GM13977 (cell line): ENCODE measurements at regions not wholly inside any gene's neighbourhood (a gene's known extent, or its start where the extent isn't known, plus 50 kb on each side); places are given as distances from the start of the nearest gene placed in this dataset.

Experiments
- DNase-seq: peaks from one replicate; pipeline ENCODE4 v3.0.0; 2012; ENCODE audit warnings: low spot score
- in situ Hi-C: fragments of 300-500 bp; cut with MboI; formaldehyde crosslinking; loops from one replicate; pipeline ENCODE4 v1.12.0; 2022; ENCODE audit warnings: low sequenced_read_pairs, low pct_unique_long_range_greater_than_20kb, mixed read lengths, inconsistent platforms; ENCODE audit not compliant: unreplicated experiment
- TF ChIP-seq, protein P1 (sequence below): IDR thresholded peaks from 2 replicates; pipeline ENCODE4 v1.5.1; 2012; ENCODE audit warnings: mild to moderate bottlenecking, control low read depth; ENCODE audit not compliant: insufficient read depth; ENCODE audit errors: extremely low read depth, missing control alignments

DNA sequence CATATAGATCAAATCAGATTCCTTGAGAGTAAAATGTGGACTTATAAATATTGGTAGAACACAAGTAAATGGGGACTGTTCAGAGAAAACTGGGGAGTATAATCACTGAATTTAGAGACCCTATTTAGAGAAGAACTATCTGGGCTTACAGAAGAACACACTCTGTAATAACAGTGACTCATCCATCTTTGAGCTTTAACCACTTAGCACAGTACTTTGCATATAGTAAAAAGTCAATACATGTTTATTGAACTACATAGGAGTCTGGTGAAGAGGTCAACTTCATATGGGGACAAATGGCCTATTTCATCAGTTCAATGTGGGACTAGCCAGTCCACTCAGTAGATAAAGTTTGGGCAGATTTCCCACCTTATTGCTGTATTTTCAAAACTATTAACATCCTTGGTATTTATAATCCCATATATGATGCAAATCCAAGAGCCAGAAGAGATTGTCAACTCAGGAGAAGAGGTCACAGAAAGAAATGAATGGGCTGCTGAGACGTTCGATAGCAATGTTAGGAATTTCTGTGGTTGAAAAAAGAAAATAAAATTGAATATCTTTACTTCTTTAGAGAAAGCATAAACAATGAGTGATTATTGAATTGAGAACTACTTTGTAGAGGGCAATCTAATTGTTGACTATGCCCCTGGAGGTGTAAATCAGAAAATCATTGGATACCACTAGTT, 119.3 kb upstream of the CACNA2D1 start:
- no peak for DNase-seq
- in situ Hi-C loops: loop anchor here (25.0 kb wide), 1 partner anchor 501 kb away; no protein-coding TSS in a partner anchor
- TF ChIP-seq, protein P1, sequence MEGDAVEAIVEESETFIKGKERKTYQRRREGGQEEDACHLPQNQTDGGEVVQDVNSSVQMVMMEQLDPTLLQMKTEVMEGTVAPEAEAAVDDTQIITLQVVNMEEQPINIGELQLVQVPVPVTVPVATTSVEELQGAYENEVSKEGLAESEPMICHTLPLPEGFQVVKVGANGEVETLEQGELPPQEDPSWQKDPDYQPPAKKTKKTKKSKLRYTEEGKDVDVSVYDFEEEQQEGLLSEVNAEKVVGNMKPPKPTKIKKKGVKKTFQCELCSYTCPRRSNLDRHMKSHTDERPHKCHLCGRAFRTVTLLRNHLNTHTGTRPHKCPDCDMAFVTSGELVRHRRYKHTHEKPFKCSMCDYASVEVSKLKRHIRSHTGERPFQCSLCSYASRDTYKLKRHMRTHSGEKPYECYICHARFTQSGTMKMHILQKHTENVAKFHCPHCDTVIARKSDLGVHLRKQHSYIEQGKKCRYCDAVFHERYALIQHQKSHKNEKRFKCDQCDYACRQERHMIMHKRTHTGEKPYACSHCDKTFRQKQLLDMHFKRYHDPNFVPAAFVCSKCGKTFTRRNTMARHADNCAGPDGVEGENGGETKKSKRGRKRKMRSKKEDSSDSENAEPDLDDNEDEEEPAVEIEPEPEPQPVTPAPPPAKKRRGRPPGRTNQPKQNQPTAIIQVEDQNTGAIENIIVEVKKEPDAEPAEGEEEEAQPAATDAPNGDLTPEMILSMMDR: no peak

DNA sequence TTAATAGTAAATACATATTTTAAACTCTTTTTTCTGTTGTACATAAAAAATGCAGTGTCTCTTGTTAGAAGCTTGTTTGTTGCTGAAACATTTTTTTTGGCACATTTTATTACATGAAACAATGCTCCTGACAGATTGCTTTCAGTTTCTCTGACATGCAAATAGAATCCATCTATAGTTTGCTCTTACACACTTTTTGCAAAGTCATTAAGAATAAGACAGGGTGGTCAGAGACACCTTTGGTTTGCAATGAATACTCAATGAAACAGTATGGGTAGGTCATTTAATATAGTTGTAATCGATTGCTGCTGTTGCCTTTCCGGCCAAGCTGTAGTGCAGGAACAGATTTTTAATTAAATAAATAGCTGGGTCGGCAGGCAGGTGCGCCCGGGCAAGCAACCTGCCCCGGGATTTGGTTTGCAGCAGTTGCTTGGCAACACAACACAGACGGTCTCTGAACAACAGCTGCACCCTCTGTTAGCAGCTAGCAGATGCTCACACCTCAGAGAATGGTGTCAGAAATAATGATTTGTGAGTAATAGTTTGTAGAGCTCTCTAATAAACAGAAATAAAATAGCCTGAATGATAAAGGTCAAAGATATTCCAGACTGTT, 115.7 kb upstream of the CACNA2D1 start:
- DNase-seq: no peak
- TF ChIP-seq, protein P1: no peak
- in situ Hi-C loops: loop anchor here (25.0 kb wide), 1 partner anchor 497 kb away; no protein-coding TSS in a partner anchor

DNA sequence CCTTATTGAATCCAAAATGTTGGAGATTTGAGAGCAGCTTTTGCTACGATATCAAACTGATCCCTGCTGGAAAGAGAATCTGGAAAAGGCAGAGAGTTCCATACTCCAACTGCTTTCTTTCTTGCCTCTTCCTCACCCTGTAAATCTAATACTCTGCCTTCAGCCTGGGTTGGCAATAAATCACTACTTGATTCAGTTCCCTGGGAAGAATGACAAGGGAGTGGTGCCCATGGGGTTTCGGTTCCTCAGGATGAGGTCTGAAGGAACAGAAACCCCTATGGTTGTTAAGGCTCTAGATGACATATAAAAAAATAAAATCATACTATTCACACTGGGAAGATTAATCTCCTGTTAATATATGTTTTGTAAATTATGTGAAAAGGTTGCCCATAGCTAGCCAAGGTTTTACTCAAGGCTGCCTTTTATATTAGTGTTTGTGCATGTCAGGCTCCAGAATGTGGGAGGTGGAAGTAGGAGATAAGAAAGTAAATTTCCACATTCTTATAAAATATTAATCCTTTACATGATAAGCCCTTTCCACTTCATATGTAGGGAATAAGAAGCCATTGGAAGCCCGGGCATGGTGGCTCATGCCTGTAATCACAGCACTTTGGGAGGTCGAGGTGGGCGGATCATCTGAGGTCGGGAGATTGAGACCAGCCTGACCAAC, 106.2 kb upstream of the CACNA2D1 start:
- TF ChIP-seq, protein P1: no peak
- no peak for DNase-seq
- in situ Hi-C loops: loop anchor here (25.0 kb wide), 1 partner anchor 487 kb away; no protein-coding TSS in a partner anchor

DNA sequence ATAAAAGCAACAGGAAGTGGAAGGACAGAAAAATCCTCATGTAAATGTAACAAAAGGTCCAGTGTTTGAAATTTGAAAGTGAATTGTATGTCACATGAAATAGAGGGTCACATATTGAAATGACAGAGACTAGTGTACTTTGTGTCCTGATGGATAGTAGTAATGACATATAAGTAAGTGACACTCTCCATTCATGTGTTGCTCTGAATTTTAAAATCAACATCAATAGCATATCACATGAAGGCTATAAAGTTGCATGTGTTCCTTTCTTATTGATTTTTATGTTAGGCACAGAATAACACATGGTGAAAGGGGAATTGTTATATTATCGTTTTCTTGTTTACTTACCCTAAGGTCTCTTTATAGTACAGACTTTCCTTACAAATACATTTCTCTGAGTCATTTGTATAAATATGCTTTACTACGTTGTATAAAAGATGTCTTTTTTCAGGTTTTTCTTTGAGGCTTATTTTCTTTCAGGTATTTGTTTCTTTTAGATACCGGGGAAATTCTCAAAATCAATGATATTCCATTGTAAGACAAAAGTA, 104.6 kb upstream of the CACNA2D1 start:
- in situ Hi-C loops: no loop called here
- TF ChIP-seq, protein P1: no peak
- DNase-seq: no peak

DNA sequence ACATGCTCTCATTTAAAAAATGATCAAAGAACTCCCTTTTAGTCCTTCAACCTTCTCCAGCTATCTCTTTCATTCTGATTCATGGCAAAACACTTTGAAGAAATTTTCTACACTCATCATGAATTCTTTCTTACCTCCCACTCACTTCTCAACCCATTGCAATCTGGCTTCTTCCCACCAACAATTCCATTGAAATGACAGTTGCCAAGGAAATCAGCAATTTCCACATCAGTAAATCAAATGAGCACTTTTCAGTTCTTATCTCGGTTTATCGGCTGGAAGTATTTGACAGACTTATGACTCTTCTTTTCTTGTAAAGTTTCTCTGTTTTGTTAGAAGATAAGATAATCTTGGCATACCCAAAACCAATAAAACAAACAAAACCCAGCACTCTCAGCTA, 99.1 kb upstream of the CACNA2D1 start:
- DNase-seq: no peak
- TF ChIP-seq, protein P1: no peak
- in situ Hi-C loops: no loop called here

DNA sequence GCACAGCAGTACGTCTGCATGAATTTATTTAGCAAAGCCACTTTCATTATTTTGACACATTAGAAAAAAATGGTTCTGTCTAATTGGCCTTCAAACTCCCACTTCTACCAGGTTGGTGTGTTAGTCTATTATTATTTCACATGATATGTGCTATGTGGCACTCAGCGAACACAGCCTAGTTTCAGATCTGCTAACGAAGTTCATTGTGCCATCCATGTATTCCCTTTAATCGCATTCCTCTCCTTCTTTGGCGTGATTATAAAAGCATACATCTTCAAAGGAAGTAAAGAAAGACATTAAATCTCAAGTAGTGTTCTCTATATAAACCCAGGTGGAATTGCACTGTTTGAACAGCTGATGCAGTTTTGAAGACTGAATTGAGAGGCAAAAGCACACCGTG, 96.4 kb upstream of the CACNA2D1 start:
- TF ChIP-seq, protein P1: no peak
- DNase-seq: no peak
- in situ Hi-C loops: no loop called here
